ENCODE measurements at regions not wholly inside any gene's neighbourhood (a gene's known extent, or its start where the extent isn't known, plus 50 kb on each side); places are given as distances from the start of the nearest gene placed in this dataset.

GRCh38 chr1:228860911-228861831, 125.9 kb downstream of the RHOU start (continued):
- TF ChIP-seq ARID4A (CRISPR knock-in tag; IDR thresholded peaks at IDR 0.05; ENCODE audit: borderline replicate concordance) (peak; percentile 51; the same call in 1 of the 2 replicates), HMGA1 (CRISPR knock-in tag; conservative IDR thresholded peaks at IDR 0.05) (no peak), JUND (CRISPR knock-in tag; IDR thresholded peaks at IDR 0.05) (peak; percentile 87), ZNF747 (CRISPR knock-in tag; IDR thresholded peaks at IDR 0.05; ENCODE audit: borderline replicate concordance) (peak; percentile 57; the same call in 1 of the 2 replicates), ZNF563 (CRISPR knock-in tag; IDR thresholded peaks at IDR 0.05) (no peak), HOXA9 (CRISPR knock-in tag; IDR thresholded peaks at IDR 0.05; ENCODE audit: borderline replicate concordance) (peak; percentile 67; the same call in 1 of the 2 replicates), JDP2 (CRISPR knock-in tag; IDR thresholded peaks at IDR 0.05; ENCODE audit: borderline replicate concordance) (no peak)

- Histone ChIP-seq H3K4me2 (ENCODE audit: low read depth, low read length) (peak overlapping the region; percentile 66), H3K27me3 (ENCODE audit: control insufficient read depth in 1 of 2, insufficient read depth in 2 of 2, low read length in 2 of 2) (no peaks in the 10 kb centered on the region), H3K9me3 (ENCODE audit: low read length) (no peaks in the 10 kb centered on the region), H3K27ac (ENCODE audit: extremely low read length, insufficient read depth, low read length) (no peak overlapping the region), H4K20me1 (ENCODE audit: insufficient read depth, low read length) (no peaks in the 10 kb centered on the region), H3K4me3 (replicated peaks in 1 of 3; ENCODE audit: insufficient read depth in 1 of 3, low read depth in 2 of 3, low read length in 3 of 3) (no peak overlapping the region; a peak in 1 of 6 replicates), H2AFZ (ENCODE audit: low read length) (no peak overlapping the region), H3K9ac (ENCODE audit: insufficient read depth, low read depth, low read length) (no peak overlapping the region), H3K79me2 (ENCODE audit: insufficient read depth, low read length) (no peaks in the 10 kb centered on the region), H3K36me3 (replicated peaks in 1 of 2; ENCODE audit: control insufficient read depth in 1 of 2, insufficient read depth in 2 of 2, low read length in 2 of 2) (no peaks in the 10 kb centered on the region), H3K4me1 (ENCODE audit: insufficient read depth, low read length) (peaks cover 100% of the 10 kb centered on the region)
- ATAC-seq (peak; percentile 4; the same call in 2 of the 3 replicates), FAIRE-seq (peak; percentile 21), DNase-seq (ENCODE audit: low spot score) (no peak)
- no TSS peak for BruUV-seq (replicated peaks)
- TF ChIP-seq MTF1 (CRISPR knock-in tag; IDR thresholded peaks at IDR 0.05) (no peak), ZFP82 (CRISPR knock-in tag; IDR thresholded peaks at IDR 0.05; ENCODE audit: borderline replicate concordance) (no peak), CEBPG (CRISPR knock-in tag; IDR thresholded peaks at IDR 0.05) (peak; percentile 53; the same call in 1 of the 2 replicates), TBX3 (IDR thresholded peaks at IDR 0.05; ENCODE audit: borderline replicate concordance) (no peak), EP300 (IDR thresholded peaks at IDR 0.05; ENCODE audit: low read depth in 2 of 2, low read length in 2 of 2) (peak in 1 of 2 experiments; percentile 24; a peak in 1 of 4 replicates), EP300 (CRISPR knock-in tag; IDR thresholded peaks at IDR 0.05; ENCODE audit: borderline replicate concordance) (no peak), HMG20B (CRISPR knock-in tag; conservative IDR thresholded peaks at IDR 0.05) (0 out of 2 replicates have a peak, but pooled peaks have one; percentile 35), PATZ1 (CRISPR knock-in tag; IDR thresholded peaks at IDR 0.05) (peak; percentile 66; the same call in 1 of the 2 replicates), HNF4A (CRISPR knock-in tag; IDR thresholded peaks at IDR 0.05) (peak; percentile 22; the same call in 1 of the 2 replicates)
- ChIA-PET CTCF (ENCODE audit: low intra/inter-chr PET ratio, low total read pairs) (no interaction called here), POLR2A (interaction anchor here (1.0 to 8.5 kb wide), 14 partner anchors 9 to 646 kb away, joined by 3 to 124 read pairs (median 4); partner anchors contain the start of genes NUP133 and RHOU)
- intact Hi-C loops (cut with micrococcal nuclease; ENCODE audit: unreplicated experiment) (loop anchor here (1.0 to 10.0 kb wide), 3 partner anchors 24 to 363 kb away; no protein-coding TSS in a partner anchor), in situ Hi-C loops (cut with HindIII; ENCODE audit: extremely low pct_ligation_motif_present, low pct_unique_long_range_greater_than_20kb) (no loop called here)
- 5% methylated on average over 3 of the region's 3 CpGs for WGBS (ENCODE audit: low lambda C conversion rate)
Measured at GRCh38 chr1:228861832-228862180, 126.5 kb downstream of the RHOU start.

Measured in HepG2 (cell line).